H54 (cell line): ENCODE measurements at regions not wholly inside any gene's neighbourhood (a gene's known extent, or its start where the extent isn't known, plus 50 kb on each side); places are given as distances from the start of the nearest gene placed in this dataset.

ENCODE experiments used
- DNase-seq: peaks from one replicate; pipeline ENCODE4 v3.0.0; 2011; ENCODE audit warnings: low spot score, mixed read lengths; ENCODE audit not compliant: insufficient read length
- FAIRE-seq: peaks from 3 replicates; lab custom pipeline; 2011; peaks lifted over from hg19 to GRCh38; lab: Jason Lieb, UNC
- POLR2A ChIP-seq: IDR thresholded peaks from 2 replicates; pipeline ENCODE4 v1.6.1; 2011; ENCODE audit warnings: low read depth, mild to moderate bottlenecking, low read length

DNA sequence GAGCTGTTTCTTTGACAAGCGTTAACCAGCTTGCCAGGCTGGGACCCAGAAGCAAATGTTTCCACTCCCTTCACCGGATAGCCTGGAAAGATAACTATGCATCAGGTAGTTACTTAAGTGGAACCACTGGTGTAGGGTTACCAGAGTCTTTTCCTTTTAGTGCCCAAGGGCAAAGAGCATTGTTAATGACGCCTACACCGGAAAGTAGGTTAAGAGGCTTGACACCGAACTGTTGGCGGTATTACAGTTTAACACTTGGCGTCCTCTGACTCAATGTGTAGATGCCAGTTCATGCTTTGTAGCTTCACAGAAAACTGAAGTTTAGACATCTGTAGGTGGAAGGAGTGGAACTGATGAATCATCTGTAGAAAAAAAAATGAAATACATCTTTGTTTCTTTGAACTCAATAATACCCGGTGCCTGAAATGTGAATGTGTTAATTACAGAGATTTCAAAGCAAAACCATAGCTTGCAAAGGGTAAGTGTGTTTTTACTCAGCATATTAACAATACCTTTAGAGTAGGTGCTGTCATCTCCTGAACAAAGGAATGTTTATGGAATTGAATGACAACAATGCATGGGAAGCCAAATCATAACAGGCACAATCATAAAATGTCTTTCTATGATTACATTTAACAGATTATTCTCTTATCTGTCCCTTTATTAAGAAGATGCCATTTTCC is 426.7 kb upstream of the SALL1 start:
- DNase-seq (no peak), FAIRE-seq (no peak)
- no peak for TF ChIP-seq POLR2A

DNA sequence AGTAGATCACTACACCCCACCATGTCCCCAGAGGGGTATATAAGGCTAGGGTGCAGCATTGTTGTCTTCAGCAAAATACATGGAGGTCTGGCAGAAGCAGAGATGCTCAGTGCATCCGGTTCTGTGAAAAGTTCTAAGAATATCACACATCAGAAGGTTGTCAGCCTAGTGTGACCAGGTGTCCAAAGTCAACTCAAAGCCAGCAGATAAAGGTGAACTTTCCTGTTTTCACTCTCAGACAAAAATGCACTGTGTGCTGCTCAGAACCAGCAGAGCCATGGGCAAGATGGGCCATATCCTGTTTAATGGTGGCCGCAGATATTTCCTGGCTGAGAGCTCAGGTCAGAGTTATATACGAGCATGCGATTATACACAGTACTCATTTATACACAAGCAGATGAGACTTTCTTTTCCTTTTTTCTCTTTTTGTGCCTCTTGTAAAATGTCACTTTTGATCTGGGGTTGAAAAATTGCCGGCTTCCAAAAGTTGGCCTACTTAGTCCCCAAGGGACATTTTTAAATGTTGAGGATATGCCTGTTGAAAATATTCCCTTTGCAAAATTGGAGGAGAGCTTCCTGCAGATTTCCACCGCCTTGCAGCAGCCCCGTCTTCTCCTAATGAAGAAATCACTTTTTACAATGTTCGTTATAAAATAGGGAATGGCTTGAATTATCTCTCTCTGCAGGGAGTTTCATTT is 425.6 kb upstream of the SALL1 start:
- FAIRE-seq (no peak), DNase-seq (no peak)
- no peak for TF ChIP-seq POLR2A

DNA sequence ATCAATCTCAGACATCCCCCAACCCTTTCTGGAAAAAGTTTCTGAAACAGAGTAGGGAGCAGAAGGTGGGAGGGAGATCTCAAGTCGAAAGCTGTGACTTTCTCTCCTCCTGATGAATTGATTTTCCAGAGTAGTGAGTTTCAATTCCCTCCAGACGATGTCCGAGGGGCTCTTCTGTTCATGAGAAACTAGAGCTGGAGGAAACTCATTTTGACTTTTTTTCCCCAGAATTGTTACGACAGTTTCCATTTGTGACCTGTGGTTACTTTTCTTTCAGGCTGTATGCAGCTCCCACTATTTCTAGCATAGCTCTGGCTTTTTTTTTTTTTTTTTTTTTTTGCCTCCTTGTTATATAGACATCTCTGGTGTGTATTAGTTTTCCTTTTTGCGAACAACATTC is 422.1 kb upstream of the SALL1 start:
- no peak for FAIRE-seq
- TF ChIP-seq POLR2A = no peak
- DNase-seq = no peak

DNA sequence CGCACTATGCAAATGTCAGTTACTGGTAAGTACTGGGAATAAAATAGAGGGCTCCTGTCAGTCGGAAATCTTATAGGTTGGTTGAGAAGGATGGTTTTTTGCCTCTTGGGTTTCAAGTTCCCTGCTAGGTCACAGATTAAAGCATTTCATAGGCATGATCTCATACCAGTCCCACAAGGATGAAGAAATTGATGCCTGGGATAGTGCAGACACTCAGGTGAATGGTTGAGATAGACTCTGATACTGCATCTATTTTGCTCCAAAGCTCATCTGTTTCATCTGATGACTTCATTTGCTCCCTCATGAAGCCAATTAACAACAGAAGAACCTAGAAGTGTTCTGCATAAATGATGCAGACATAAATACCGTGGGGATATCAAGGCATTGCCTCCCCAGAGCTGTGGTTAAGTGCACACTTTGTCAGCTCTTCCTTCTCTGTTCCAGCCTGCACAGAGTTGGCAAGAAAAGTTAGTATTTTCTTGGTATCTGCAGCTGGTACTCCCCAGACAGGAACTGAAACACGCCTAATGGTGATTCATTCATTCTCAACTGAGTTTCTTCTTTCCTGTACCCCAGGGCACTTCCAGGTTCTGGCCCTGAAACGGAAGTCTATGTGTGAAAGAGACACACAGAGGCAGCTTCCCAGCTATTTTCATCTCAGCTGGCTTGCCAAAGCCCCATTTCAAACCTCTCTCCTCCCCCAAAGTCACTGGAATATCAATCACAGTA is 418.3 kb upstream of the SALL1 start:
- no peak for TF ChIP-seq POLR2A
- FAIRE-seq (peak; percentile 6), DNase-seq (no peak)

DNA sequence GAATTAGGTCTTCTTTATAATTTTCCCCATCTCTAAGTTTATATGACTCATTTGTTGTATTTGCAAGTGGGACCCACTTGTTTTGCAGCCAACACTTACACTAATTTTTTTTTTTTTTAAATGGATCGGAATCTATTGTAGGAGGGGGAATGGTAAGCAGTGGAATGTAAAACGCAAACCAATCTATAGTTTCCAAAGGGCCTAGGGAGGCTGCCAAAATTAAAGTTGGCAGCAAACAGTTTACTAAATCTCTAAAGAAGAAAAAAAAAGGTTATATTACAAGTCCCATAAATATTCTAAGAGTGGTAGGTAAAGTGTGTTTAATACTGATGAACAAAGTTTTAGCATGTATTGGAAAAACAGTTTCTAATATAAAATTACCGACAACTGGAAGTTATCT is 416.8 kb upstream of the SALL1 start:
- no peak for FAIRE-seq
- no peak for DNase-seq
- TF ChIP-seq POLR2A = no peak

DNA sequence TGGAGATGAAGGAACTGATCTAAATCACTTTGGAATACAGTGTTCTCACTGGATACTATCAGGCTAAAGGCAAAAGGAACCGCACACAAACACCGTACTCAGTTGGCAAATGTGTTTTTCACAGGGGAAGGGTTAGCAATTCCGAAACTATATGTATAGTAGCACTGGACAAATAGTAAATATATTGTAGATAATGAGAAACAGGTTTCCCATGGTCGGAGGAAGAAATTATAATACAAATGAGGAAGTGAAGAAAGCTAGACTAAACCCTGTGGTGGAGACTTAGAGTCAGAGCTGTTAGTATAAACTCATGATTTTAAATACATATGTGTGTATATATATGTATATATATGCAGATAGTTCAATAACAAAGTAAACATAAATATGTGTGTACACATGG is 414.1 kb upstream of the SALL1 start:
- FAIRE-seq = no peak
- TF ChIP-seq POLR2A = no peak
- no peak for DNase-seq

DNA sequence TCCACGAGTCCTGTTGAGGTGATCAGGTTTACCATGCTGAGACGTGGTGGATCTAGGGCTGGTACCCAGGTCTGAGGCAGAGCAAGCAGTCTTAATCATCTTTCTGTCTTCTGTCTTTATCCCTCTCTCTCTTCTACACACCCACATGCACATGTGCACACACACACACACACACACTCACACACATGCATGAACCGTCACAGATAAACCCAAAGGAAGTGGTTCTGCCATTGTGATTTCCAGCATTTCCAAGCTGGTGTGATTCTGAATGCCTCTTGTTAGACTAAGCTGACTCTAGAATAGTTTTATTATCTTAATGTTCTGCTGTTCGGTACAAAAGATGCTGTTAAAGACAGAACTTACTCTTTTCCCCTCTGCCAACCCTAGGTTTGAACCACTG is 411.8 kb upstream of the SALL1 start:
- FAIRE-seq (no peak), DNase-seq (no peak)
- TF ChIP-seq POLR2A = no peak

DNA sequence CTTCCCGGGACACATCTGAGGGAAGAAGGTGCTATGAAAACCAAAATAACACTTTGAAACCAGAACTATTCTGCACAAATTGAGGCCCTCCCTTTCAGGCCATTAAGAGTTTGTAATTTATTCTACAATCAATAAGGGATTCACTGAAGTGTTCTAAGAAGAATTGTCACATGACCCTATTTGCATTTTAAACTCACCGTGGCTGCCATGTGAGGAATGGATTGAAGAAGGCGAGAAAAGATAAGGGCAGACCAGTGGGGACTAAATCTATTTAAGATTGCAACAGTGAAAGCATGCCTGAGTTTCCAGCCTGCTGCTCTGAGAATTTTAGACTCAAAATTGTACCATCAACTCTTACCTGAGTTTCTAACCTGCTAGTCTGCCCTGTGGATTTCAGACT is 408.8 kb upstream of the SALL1 start:
- DNase-seq = no peak
- TF ChIP-seq POLR2A = no peak
- FAIRE-seq = no peak

DNA sequence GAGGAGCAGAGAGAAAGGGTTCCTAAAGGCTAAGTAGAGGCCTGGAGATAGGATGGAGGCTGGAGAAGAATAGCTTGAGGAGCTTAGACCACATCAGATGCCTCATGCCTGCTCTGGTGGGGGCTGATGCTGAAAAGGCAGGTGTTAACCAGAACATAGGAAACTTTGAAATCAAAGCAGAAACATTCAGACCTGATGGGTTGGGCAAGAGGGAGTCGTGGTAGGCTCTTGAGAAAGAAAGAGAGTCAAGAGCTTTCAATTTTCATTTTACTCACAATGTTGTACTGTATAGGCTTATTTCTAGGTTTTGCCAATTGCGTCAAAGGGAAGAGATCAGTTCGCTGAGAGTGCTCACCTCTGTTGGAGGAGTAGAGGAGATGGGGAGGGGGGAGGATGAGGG is 406.6 kb upstream of the SALL1 start:
- DNase-seq (no peak), FAIRE-seq (no peak)
- TF ChIP-seq POLR2A = no peak

DNA sequence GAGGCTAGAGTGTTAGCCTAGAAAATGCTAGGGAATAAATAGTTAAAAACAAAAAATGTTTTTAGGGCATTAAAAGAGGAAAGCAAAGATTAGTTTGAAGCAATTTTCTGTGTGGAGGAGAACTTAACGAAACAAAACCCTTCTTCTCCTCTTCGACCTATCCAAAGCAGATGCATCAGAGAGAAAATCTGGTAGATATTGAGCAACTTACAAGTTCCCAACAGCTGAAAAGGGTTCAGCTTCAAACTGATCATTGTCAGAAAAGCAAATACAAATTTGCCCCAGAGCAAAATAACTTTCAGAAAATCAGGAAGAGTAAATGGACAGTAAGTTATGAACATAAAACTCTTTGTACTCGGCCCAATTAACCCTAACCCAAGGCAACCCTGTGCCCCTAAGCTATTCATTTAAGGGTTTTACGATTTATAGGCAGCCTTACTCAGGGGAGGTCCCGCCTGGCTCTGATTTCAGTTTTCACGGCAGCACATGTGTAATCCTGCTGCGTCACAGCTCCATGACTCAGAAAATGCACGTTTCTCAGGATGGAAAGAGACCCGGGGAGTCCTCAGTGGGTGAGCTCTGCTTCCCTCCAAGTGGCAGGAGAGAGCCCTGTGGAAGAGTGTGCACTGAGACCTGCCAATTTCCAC is 405.7 kb upstream of the SALL1 start:
- no peak for TF ChIP-seq POLR2A
- FAIRE-seq = no peak
- DNase-seq = no peak

DNA sequence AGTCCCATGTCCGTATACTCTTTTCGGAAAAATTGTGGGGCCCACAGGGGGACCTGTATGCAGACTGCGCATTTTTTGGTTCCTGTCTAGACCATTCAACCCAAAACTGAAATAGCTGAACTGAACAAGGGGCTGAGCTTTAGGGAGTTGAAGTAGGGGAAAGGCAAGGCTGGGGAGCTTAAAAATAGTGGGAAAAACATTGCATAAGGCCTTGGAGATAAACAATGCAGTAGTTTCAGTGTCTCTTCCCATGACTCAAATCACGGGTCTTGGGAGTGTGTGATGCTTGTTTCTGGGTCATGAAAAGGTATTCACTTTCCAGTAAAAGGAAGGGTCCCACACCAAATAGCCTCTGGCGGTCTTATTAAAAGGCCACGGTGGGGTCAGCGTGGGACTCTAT is 402.8 kb upstream of the SALL1 start:
- DNase-seq = no peak
- TF ChIP-seq POLR2A = no peak
- FAIRE-seq = no peak

DNA sequence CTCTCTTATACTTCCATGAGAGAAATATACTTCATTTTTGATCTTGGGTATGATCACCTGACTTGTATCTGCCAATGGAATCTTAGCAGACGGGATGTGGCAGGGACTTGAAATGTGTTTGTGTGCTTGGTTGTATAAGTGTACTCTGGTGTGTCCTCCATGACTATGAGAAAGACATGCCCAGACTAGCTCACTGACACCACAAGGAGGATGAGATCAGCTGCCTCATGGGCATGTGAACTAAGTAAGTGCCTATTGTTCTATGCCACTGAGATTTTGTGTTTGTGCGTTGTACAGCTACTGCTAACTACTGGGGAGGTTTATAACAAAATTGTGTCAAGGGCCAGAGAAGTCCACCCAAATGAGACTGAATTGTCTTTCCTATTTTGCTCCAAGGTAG is 402.2 kb upstream of the SALL1 start:
- DNase-seq = no peak
- no peak for FAIRE-seq
- no peak for TF ChIP-seq POLR2A

DNA sequence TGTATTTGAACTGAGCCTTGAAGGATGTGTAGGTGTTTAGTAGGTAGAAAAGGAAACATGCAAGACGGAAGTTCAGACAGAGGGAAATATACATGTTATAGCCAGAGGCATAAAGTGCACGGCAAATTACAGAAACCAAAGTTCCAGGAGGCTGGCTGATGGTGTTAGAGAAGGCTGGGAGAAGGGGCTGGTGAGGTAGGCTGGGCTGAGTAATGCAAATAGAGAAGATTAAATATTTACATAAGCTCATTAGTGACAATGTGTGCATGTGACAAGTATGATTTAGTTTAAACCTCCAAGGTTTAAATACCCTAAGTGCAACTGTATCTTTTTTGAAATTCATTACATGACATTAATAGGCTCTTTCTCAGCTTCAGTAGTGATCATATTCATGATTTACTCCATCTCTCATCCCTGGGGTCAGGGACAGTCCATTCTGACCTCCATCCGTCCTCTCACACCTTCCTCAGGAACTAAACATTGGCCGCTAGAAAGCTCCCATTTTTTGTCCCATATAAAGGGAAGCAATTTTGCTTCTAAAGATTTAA is 399.8 kb upstream of the SALL1 start:
- FAIRE-seq (no peak), DNase-seq (no peak)
- no peak for TF ChIP-seq POLR2A

DNA sequence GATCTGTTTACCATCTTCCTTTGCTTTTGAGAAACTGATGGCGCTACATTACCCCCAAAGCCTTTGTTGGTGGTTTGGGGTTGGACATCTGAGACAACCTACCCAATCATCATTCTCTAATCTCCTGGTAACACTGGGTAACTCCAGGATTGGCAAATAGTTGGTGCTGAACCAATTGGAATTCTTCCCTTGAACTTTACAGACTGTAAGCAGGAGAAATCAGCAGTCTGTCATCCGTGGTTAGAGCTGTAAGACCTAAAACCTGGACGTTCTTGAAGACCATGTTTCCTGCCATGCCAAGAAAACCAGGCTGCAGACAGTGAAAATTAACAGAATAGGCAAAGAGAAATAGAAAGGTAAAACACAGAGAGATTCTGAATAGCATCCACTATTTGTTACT is 398.8 kb upstream of the SALL1 start:
- no peak for TF ChIP-seq POLR2A
- FAIRE-seq = no peak
- no peak for DNase-seq
